Posterior cingulate gyrus (tissue), 11 donors: ENCODE measurements at regions not wholly inside any gene's neighbourhood (a gene's known extent, or its start where the extent isn't known, plus 50 kb on each side); places are given as distances from the start of the nearest gene placed in this dataset.
"Not testable (repeated sequence)": the region's sequence is repeated elsewhere in the genome, so short reads cannot be mapped to it uniquely, and the experiment has no call there.

ENCODE experiments used
- DNase-seq, 10 donors: peaks; one replicate each; pipeline versions ENCODE4 v3.0.0 to v3.0.0-alpha.2; 2020 to 2021; ENCODE audit warnings: mixed read lengths in 3 of 10
- intact Hi-C: fragments of 100-400 bp; cut with DNase I; formaldehyde crosslinking; loops from one replicate; pipeline ENCODE4 v1.15.1; 2023

GRCh38 chr3:13145826-13146642 is 72.8 kb upstream of the IQSEC1 start:
- peak in 3 of 10 donors; percentile 18 to 40 (median 27) for DNase-seq
- intact Hi-C loops = no loop called here

- intact Hi-C loops = no loop called here
Observed at GRCh38 chr3:13145131-13145825, 72.0 kb upstream of the IQSEC1 start.

GRCh38 chr3:13144163-13145023 is 71.2 kb upstream of the IQSEC1 start:
- peak; percentile 24 to 91 (median 61) for DNase-seq
- intact Hi-C loops = no loop called here

More at GRCh38 chr3:13145131-13145825, 72.0 kb upstream of the IQSEC1 start:
- peak in 2 of 10 donors; percentile 33 to 63 for DNase-seq

GRCh38 chr3:13143381-13144004 is 70.3 kb upstream of the IQSEC1 start:
- intact Hi-C loops = no loop called here
- DNase-seq = peak in 3 of 10 donors; percentile 42 to 70 (median 58)

- intact Hi-C loops = no loop called here
- peak in 4 of 10 donors; percentile 13 to 60 (median 49) for DNase-seq
Observed at GRCh38 chr3:13142552-13143380, 69.5 kb upstream of the IQSEC1 start.

- DNase-seq = peak in 2 of 10 donors; percentile 31 to 55
- intact Hi-C loops = no loop called here
Observed at GRCh38 chr3:13141991-13142412, 68.8 kb upstream of the IQSEC1 start.

DNA sequence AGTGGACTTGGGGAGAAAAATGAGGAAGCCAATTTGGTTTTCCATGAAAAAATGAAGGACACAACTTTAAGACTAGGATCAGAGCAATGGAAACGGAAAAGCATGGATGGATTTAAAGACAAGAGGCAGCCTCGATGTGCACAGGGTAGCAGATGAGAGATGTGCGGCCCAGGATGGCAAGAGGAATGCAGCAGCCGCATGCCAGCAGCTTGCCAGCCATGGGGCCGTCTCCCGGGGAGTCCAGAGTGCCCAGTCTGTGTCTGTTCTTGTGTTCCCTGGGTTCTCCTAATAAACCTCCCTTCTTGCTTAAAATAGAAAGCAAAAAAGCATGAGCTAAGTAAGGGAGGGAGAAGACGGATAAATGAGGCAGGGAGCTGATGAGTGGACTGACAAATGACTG is 68.0 kb upstream of the IQSEC1 start:
- intact Hi-C loops = no loop called here
- peak in 2 of 10 donors; percentile 38 to 67 for DNase-seq

DNA sequence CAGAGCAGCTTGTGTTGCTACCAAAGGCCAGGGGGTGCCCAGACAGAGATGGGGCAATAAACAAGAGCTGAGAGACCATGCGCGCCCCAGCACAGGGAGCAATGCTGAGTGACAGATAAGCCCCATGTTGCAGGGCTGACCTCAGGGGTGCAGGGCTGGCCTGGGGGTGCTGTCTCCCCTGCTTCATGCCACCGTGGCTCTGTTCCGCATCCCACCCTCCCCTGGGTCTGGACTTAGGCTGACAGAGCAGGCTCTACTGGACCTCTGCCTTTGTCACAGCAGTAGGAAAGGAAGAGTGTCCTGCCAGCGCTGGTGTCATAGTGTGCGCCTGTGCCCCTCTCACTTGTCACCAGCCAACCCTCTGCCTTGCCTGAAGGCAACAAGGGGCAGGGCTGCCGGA is 67.4 kb upstream of the IQSEC1 start:
- intact Hi-C loops = no loop called here
- peak in 3 of 10 donors; percentile 34 to 55 (median 45) for DNase-seq

DNA sequence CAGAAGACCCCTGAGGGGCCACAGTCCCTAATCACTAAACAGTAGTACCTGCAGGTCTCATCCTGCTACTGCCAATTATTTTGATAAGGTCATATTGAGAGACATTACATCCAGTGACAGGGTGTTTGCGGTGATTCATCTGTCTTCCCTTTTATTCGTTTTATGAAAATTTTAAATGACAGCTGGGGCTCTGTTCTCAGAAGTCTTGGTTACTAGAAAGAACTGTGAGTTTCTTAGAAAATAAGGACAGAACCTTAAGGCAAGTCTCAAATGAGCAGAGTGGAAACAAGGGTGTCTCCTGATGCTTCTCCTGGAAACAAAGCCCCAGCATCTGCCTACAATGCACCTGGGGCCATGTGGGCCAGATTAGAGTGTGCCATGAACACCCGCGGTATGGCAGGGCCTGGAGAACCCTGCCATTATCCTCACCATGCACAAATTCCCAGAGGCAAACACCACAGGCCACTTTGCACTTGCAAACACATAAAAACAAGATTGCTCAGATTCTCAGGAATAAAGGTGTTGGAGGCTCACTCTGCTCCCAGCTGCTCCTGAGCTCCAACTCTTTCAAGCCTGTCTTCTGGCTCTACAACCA is 66.3 kb upstream of the IQSEC1 start:
- intact Hi-C loops = no loop called here
- peak in 1 of 10 donors; percentile 55 for DNase-seq

GRCh38 chr3:13138833-13139145 is 65.6 kb upstream of the IQSEC1 start:
- peak in 3 of 10 donors; percentile 37 to 65 (median 59) for DNase-seq
- intact Hi-C loops = no loop called here

DNA sequence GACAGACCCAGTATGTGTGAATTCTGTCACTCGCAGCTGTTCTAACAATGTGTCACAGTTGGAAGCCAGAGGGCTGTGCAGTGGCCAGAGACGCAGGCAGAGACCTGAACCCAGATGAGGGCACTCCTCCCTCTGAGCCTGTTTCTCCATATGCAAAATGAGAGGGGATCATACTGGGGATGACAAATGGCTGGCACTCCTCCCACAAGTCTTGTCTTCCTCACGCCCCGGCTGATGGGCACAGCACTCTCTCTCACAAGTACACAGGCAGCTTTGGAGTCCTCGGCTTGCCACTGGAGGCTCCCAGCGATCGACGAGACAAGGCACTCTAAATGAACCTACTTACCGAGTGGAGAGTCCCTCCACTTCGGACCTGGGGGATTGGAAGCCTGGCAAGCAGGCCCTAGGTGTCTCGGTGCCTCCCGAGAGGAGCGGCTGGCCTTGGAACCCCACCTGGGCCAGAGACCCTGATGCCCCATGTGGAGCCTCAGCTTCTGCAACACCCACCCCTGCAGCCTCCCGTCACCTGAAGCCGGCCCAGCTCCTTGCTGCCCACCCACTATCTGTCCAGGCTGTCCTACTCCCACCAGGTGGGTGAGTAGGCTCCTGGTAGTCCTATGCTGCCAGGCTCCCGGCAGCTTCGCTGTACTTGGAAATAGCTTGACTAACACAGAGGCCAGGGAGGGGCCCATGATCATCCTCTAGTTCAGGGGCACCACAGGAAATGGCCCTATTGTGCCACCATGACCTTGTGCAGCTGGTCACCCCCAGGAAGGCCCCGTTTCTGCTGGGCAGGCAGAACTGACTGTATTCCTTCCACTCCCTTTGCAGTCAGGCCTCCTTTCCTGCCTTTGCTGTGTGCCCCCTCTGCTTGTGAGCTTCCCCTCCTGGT is 65.0 kb upstream of the IQSEC1 start:
- peak in 3 of 10 donors; percentile 68 to 84 (median 82) for DNase-seq
- intact Hi-C loops = no loop called here

DNA sequence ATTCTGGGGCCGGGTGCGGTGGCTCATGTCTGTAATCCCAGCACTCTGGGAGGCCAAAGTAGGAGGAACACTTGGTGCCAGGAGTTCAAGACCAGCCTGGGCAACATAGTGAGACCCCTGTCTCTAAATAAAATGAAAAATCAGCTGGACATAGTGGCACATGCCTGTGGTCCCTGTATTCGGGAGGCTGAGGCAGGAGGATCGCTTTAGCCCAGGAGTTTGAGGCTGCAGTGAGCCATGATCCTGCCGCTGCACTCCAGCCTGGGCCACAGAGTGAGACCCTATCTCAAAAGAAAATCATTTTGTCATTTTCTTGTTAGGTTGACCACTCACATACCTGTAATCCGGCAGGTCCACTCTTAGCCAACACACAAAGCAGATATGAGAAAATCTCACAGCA is 63.6 kb upstream of the IQSEC1 start:
- peak in 2 of 10 donors; percentile 5 to 39 for DNase-seq
- intact Hi-C loops = not testable (repeated sequence)

GRCh38 chr3:13136426-13136825 is 63.2 kb upstream of the IQSEC1 start:
- peak in 1 of 10 donors; percentile 54 for DNase-seq
- intact Hi-C loops = no loop called here

DNA sequence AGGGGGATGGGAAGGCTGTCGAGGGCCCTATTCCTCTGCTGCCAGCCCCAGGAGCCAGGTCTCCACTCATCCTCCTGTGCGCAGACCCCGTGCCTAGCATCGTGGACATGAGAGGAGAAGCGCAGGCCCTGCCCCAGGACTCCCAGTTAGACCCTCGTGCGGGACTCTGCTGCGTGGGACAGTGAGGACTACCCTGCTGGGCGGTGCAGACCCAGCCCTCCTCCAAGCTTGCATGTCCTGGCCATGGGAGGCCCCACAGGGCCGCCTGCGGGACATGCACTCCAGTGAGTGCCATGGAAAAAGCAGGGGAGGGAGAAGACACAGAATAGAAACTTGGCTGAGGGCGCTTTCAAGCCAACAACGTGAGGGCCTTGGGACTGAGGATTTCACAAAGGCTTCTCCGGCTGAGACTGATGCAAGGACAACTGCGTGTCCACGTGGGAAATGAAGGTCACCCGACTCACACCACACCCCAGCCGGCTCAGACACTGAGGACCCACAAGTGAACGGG is 62.6 kb upstream of the IQSEC1 start:
- DNase-seq = peak in 4 of 10 donors; percentile 4 to 72 (median 50)

DNA sequence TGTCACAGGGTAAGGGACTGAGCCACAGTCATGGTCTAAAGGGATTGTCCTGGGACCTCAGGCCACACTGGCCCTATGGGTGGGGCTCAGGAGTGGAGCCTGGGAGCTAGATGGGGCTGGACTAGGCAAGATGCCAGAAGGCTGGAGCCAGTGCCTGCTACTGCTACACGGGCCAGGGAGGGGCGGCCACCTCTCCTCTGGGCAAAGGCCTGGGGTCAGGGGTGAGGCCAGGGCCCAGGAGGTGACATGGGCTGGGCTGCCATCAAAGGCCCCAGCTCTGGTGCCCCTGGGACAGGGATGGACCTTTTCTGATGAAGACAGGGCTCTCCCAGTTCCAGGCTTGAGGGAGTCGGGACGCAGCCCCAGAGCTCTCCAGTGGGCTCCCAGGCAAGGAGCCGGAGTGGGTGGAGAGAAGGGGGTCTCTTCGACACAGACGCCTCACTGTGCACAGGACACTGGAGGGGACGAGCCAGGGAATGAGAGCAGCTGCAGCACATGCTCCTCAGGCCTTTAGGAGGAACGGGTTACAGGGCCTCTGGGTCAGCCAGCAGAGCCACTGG is 62.1 kb upstream of the IQSEC1 start:
- peak in 3 of 10 donors; percentile 44 to 71 (median 62) for DNase-seq
- intact Hi-C loops = no loop called here

More for the DNA sequence above, 62.6 kb upstream of the IQSEC1 start:
- intact Hi-C loops = no loop called here

DNA sequence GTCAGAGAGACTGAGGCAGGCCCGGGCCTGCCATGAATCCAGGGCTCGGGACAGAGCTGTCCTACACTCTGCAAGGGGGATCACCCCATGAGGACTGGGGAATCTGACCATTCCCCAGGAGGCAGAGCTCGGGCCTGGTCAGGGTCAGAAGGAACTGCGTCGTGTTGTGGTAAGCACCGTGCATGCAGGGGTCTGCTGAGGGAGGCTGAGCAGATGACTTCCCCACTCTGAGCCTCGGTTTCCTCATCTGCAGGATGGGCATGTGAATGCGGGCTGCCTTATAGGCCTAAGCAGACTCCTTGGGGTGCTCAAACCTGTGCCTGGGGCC is 61.6 kb upstream of the IQSEC1 start:
- DNase-seq = peak in 3 of 10 donors; percentile 8 to 65 (median 21)
- intact Hi-C loops = no loop called here

GRCh38 chr3:13134166-13134878 is 61.1 kb upstream of the IQSEC1 start:
- peak in 5 of 10 donors; percentile 2 to 55 (median 31) for DNase-seq
- intact Hi-C loops = no loop called here
